GM19025 (cell line): ENCODE measurements at regions not wholly inside any gene's neighbourhood (a gene's known extent, or its start where the extent isn't known, plus 50 kb on each side); places are given as distances from the start of the nearest gene placed in this dataset.
"Not testable (repeated sequence)": the region's sequence is repeated elsewhere in the genome, so short reads cannot be mapped to it uniquely, and the experiment has no call there.

ENCODE experiments used
- ATAC-seq: cut with Tn5 transposase; IDR thresholded peaks from one replicate; pipeline ENCODE4 v1.9.1; 2021; ENCODE audit warnings: mild to moderate bottlenecking, low read depth, moderate library complexity; ENCODE audit not compliant: unreplicated experiment

DNA sequence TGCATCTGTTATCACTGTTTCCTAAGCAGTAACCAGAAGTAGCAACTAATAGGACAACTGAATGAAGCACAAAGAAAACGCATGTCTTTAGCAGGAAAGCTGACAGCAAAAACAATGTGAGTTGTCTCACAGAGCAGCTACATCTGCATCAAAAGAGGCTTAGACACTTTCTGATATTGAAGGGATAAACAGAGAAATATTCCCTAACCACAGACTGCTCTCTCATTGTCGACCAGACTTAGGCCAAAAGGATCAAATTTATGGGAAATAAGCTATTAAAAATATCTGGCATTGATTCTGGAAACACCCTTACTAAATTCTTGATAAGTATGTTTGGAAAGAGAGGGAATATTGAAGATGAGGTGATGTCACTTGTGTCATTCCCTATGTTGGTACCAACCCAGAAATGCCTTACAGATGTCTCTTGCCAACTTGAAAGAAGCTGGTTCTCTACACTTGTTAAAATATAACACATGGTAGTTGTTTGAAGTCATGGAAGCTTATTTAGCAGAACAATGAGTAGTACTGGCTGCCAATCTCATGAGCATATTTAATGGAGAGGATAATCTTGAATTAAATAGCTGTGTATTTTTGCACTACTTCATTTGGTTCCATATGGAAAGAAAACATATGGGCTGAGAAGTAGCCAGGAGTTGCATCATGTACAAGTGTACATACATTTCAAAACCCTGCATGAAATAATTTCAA is 929.3 kb upstream of the MAN1A1 start:
- no peak for ATAC-seq

DNA sequence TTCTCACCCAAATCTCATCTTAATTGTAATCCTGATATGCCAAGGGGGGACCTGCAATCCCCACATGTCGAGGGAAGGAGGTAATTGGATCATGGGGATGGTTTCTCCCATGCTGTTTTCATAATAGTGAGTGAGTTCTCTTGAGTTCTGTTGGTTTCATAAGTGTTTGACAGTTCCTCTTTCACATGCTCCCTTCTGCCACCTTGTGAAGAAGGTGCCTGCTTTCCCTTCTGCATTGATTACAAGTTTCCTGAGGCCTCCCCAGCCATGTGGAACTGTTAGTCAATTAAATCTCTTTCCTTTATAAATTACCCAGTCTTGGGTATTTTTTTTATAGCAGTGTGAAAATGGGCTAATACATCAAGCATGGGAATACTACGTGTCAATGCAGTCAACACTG is 925.0 kb upstream of the MAN1A1 start:
- no peak for ATAC-seq

DNA sequence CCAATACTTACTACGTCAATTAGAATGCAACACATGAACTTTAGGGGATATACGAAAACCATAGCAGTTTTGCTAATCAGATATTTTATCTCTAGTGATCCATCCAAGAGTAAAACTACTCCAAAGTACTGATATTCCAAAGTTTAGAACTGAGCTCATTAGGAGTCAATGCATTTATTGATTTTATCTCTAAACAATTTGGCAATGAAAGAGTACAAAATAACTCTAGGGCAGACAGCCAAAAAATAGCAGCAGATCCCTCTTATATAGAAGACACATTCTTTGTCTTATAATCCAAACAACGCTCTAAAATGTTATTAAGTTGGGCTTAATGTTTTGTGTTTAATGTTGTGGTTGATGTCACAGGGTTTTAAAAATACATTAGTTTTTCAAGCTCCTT is 923.9 kb upstream of the MAN1A1 start:
- no peak for ATAC-seq

DNA sequence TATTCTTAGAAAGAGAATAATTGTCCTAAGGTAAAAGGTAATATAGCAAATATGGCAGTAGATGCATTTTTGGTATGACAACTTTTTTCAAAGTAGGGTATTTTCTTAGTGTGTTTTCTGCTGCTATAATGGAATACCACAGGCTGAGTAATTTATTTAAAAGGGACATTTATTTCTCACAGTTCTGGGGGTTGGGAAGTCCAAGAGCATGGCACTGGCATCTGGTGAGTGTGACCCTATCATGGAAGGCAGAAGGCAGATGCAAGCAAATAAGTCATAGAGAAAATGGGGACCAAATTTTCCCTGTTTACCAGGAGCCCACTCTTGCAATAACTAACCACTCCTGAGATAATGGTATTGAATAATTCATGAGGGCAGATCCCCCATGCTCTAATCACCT is 922.5 kb upstream of the MAN1A1 start:
- no peak for ATAC-seq

DNA sequence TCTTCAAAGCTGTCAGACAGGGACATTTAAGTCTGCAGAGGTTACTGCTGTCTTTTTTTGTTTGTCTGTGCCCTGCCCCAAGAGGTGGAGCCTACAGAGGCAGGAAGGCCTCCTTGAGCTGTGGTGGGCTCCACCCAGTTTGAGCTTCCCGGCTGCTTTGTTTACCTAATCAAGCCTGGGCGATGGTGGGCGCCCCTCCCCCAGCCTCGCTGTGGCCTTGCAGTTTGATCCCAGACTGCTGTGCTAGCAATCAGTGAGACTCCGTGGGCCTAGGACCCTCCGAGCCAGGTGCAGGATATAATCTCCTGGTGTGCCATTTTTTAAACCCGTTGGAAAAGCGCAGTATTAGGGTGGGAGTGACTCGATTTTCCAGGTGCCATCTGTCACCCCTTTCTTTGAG is 918.7 kb upstream of the MAN1A1 start:
- not testable (repeated sequence) for ATAC-seq

DNA sequence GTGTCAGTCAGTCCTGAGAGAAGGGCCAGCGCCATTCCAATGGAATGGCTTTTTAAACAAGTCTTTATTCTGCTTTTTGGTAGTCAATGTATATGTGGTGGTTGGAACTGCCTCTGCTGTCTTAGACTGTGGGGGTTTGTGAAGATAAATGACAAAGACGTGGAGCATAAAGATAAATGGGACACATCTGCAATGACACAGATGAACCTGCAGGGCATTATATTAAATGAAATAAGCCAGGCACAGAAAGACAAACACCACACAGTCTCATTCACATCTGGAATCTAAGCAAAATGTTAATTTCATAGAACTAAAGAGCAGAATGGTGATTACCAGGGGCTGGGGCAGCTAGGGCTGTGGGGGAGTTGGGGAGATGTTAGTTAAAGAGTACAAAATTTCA is 912.8 kb upstream of the MAN1A1 start:
- no peak for ATAC-seq

DNA sequence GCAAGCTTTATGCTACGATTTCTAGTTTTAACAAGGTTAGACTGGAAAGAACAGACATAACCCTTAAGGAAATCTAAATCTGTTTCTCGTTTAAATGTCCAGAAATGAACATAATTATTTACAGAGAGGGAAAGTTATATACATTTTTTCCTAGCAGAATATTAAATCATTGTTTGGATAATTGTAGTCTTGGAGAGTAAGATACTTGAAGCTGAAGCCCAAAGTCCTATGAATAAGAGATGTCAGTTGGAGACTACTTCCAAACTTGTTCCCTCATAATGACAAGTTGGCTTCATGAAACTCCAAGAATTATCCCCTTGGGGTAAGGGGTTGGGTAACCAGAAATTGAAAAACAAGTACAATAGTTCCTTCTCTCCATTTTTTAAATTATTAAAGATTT is 911.1 kb upstream of the MAN1A1 start:
- no peak for ATAC-seq

DNA sequence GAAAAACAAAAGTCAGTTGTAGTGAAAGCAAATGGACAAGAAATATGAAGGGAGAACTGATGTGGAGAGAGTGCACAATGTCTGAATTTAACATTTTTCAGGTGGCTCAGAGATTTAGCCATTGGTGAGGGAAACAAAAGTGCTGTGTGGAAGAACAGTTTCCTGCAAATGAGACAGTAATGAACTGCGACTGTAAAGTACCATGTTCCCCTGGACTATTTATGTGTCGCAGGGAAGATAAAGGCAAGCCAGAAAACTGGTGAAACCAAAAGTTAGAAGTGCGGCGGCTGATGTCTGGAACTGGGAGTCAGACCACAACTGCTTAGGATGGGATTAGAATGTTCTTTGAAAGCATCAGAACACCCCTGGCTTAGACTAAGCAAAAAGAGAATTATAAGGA is 905.1 kb upstream of the MAN1A1 start:
- no peak for ATAC-seq

DNA sequence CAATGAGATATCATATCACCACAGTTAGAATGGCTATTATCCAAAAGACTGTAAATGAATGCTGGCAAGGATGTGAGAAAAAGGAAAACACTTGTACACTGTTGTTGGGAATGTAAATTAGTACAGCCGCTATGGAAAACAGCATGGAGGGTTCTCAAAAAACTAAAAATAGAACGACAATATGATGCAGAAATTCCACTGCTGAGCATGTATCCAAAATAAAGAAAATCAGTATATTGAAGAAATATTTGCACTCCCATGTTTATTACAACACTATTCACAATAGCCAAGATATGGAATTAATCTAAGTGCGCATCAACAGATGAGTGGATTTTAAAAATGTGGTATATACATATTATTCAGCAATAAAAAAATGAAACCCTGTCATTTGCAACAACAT is 898.9 kb upstream of the MAN1A1 start:
- ATAC-seq = no peak

DNA sequence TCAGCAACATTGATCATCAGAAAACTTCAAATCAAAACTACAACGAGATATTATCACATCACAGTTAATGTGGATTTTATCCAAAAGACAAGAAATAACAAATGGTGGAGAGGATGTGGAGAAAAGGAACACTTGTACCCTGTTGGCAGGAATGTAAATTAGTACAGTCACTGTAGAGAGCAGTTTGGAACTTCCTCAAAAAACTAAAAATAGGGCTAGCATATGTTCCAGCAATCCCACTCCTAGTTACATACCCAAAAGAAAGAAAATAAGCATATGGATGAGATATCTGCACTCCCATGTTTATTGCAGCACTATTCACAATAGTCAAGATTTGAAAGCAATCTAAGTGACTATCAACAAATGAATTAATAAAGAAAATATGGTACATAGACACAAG is 887.7 kb upstream of the MAN1A1 start:
- no peak for ATAC-seq

DNA sequence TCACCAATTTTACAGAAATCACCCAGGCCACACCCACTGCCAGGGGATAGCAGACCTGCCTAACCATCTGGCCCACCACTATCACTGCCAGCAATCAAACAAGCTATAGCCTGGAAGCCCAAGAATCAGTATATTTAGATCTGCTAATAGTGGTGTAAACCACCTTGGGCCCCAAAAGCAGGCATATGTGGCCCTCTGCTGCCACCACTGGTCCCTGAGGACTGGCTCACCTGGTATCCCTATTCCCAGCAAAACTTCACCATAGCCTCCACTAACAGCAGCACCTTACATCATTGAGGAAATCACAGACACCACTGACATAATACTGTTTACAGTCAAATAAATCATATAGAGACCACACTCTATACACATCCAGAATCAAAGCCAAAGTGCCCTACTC is 880.4 kb upstream of the MAN1A1 start:
- no peak for ATAC-seq

DNA sequence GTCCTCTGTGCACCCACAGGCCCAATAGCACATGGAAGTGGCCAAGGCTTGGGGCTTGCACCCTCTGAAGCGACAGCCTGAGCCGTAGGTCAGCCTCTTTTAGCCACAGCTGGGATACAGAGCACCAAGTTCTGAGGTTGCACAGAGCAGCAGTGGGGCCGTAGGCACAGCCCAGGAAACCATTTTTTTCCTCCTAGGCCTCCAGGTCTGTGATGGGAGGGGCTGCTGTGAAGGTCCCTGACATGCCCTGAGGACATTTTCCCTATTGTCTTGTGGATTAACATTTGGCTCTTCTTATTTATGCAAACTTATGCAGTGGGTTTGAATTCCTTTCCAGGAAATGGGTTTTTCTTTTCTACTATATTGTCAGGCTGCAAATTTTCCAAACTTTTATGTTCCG is 878.7 kb upstream of the MAN1A1 start:
- no peak for ATAC-seq

DNA sequence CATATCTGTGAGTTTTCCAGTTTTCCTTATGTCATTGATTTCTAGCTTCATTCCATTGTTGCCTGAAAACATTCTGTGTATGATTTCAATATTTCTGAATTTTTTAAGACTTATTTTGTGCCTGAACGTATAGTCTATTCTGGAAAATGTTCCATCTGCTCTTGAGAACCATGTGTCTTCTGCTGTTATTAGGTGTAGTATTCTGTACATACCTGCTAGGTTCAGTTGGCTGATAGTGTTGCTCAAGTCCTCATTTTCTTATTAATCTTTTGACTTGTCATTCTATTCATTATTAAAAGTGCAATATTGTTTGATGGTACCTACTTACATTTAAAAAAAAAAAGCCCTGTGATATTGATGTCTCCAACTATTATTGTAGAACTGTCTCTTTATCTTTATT is 869.8 kb upstream of the MAN1A1 start:
- no peak for ATAC-seq

DNA sequence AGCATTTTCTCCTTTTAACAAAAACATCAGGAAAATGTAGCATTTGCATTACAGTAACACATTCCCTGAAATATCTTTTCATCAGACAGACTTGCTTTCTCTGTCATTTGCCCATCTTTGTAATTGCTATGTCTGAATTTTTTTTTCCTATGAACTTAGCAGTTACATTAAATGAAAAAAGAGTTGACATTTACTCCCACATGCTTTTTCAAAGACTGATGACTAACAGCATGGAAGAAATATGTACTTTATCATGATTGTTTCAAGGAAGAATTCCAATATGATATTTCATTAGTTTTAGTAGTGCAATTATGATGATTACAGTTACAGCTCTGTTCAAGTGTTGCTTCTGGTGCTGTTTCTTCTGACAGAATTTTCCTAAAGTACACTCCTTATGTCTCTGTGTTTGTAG is 864.5 kb upstream of the MAN1A1 start:
- no peak for ATAC-seq

DNA sequence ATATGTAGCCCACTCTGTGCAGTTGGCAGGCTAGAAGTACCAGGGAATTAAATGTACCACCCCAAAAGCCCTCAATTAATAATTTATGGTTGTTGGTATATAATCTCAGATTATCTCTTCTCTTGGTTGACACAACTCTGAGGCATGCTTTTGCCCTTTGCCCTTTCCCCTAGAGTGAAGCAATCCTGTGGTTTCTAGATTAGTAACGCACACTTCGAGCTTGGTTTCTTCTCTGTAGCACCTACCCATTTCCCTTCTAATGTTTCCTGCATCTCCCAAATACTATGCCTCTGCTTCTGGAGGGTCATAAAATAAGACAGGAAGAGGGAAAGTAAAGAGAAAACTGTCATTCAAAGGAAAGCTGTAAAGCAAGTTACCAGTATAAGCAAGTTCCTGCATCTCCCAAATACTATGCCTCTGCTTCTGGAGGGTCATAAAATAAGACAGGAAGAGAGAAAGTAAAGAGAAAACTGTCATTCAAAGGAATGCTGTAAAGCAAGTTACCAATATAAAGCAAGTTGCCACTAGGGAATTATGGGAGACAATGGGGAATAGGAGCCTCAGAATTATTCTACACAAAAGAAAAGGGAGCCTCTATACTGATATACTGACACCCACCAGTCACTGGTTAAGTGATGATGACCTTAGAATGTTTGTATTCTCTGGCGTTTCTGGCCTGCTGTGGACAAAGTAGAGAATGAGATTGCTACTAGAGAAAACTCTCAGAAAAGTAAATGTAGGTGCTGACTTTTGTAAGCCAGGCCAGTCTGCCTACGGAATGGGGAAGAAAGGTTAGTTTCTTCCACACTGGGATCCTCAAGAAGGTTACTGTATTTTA is 862.6 kb upstream of the MAN1A1 start:
- ATAC-seq = no peak

DNA sequence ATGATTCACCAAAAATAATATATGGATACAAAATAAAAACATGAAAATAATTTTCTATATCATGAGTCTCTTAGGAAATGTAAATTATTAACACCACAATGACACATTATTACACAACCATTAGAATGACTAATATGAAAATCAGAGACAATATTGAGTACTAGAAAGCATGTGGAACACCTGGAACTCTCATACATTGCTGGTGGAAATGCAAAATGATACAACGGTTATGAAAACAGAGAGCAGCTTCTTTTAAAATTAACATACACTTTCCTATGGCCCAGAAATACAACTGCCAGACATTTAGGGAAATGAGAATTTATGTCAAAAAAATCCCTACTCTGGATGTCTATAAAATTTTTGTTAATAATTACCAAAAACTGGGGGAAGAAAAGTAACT is 853.3 kb upstream of the MAN1A1 start:
- ATAC-seq = no peak

DNA sequence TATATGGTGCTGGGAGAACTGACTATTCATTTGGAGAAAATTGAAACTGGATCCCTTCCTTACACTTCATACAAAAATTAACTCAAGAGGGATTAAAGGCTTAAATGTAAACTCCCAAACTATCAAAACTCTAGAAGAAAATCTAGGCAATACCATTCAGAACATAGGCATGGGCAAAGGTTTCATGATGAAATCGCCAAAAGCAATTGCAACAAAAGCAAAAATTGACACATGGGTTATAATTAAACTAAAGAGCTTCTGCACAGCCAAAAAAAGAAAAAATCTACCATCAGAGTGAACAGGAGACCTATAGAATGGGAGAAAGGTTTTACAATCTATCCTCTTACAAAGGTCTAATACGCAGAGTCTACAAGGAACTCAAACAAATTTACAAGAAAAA is 851.3 kb upstream of the MAN1A1 start:
- ATAC-seq = no peak

DNA sequence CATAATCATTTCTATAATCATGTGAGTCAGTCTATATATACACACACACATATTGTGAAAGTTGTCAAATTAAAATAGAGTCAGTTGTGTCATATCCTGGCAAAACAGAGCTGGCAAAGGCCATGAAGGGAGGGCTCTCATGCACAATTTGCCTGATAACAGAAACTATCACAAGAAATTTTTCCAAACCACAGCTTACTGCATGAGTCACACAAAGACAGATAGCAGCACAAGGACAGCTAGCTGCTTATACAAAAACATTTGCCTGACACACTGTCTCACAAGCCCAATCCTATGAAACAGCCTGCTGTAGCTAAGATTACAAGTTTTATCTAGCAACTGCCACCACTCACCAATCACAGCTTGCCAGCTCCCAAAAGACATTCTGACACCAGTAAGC is 848.5 kb upstream of the MAN1A1 start:
- ATAC-seq = no peak

DNA sequence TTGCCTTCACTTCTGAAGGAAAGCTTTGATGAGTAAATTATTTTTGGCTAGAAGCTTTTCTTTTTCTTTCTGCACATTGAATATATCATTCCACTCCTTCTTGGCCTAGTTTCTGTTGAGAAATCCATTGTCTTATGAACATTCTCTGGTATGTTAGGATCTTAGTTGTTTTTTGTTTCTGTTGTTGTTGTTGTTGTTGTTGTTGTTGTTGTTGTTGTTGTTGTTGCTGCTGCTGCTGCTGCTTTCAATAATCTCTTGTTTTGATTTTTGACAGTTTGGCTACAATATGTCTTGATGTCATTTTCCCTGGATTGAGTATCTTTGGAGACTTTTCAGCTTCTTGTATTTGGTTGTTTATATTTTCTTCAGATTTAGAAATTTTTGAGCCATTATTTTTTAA is 836.5 kb upstream of the MAN1A1 start:
- no peak for ATAC-seq

DNA sequence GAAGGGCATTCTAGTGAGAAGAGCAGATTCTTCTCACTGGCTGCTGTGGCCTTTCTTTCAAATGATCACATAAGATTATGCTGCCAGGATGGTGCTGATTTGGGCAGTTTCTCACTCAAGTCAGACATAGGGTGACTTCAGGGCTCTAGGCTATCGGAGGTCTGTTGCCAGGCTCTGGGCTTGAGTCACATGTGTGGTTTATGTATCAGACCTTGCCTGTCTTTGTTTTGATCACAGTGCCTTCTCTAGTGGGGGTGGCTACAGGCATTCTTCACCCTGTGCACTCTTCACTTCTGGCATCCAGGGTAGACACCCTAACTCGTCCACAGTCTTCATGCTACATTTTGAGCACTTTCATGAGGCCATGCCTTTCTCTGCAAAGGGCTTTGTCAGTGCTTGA is 823.7 kb upstream of the MAN1A1 start:
- no peak for ATAC-seq

DNA sequence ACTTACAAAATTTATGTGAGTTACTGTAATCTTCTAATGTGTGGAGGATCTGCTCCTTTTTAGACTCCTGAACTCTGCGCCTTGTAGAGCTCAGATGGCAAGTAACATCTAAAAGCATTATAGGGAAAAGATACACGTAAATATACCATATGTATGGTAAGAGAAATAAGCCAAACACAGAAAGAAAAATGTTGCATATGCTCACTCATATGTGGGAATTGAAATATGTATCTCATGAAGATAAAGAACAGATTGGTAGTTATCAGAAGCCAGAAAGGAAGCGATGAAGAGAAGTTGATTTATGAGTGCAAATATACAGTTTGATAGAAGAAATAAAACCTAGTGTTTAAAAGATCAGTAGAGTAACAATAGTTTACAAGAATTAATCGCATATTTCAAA is 815.0 kb upstream of the MAN1A1 start:
- ATAC-seq = no peak

DNA sequence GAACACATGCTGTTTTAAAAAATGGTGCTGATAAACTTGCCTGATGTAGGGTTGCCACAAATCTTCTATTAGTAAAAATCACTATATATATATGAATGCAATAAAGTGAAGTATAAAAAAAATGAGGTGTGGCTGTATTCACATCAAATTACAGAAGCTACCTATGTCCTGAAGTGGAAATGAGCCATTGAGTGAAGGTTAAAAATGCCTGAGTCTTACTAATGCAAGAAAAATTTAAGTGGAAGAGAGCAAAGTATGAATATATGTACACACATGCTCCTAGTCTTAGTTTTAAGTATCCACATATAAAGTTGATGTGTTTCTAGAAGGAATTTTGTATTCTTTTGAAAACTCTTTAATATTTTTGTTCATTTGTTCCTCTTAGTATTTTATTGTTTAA is 808.3 kb upstream of the MAN1A1 start:
- no peak for ATAC-seq
